SK-N-SH (cell line): ENCODE measurements at regions not wholly inside any gene's neighbourhood (a gene's known extent, or its start where the extent isn't known, plus 50 kb on each side); places are given as distances from the start of the nearest gene placed in this dataset.

Experiments used
- CTCF ChIA-PET: fragments of 300-600, 350-600 bp; formaldehyde crosslinking; extraction: SDS; loops from one replicate; lab custom pipeline; 2021; lab: Yijun Ruan, JAX
- POLR2A ChIA-PET: fragments of 350-600 bp; sonication (Branson Sonifier 250); formaldehyde crosslinking; extraction: SDS; loops from one replicate; lab custom pipeline; 2020; ENCODE audit warnings: antibody characterized with exemption, inconsistent platforms; lab: Yijun Ruan, JAX
- DNase-seq: peaks from one replicate; pipeline ENCODE4 v3.0.0; 2012
- H2AFZ ChIP-seq: fragments of 200-600 bp; sonication (generic); 2 replicates; pipeline ENCODE4 v1.8.1; 2016; ENCODE audit warnings: antibody characterized with exemption, mild to moderate bottlenecking, low read depth
- H3F3A ChIP-seq: fragments of 200-600 bp; sonication (generic); replicated peaks from 2 replicates; pipeline ENCODE3; 2016; ENCODE audit warnings: antibody characterized with exemption, mild to moderate bottlenecking; ENCODE audit not compliant: insufficient read depth
- H3K27ac ChIP-seq, 2 experiments: fragments of 200-500 bp in 1 of 2; fragments of 200-600 bp in 1 of 2; sonication (Bioruptor generic) in 1 of 2; sonication (generic), shearing (Covaris generic) in 1 of 2; 2 replicates each; pipeline versions ENCODE4 v1.5.1 to v1.6.1; 2014 to 2016; ENCODE audit warnings: low read depth in 2 of 2, inconsistent platforms in 1 of 2, low read length in 1 of 2, mild to moderate bottlenecking in 1 of 2, mixed read lengths in 1 of 2
- H3K27me3 ChIP-seq: fragments of 200-600 bp; sonication (generic), shearing (Covaris generic); 2 replicates; pipeline ENCODE4 v1.6.1; 2016; ENCODE audit warnings: mixed run types; ENCODE audit not compliant: insufficient read depth
- H3K36me3 ChIP-seq, 2 experiments: fragments of 200-500 bp in 1 of 2; fragments of 200-600 bp in 1 of 2; sonication (Bioruptor generic) in 1 of 2; sonication (generic) in 1 of 2; replicated peaks in 1 of 2; 2 replicates each; pipeline versions ENCODE3 to v1.5.1; 2014 to 2016; ENCODE audit warnings: low read length in 1 of 2, mild to moderate bottlenecking in 1 of 2; ENCODE audit not compliant: insufficient read depth in 2 of 2, control insufficient read depth in 1 of 2
- H3K4me1 ChIP-seq, 2 experiments: fragments of 200-500 bp in 1 of 2; fragments of 200-600 bp in 1 of 2; sonication (Bioruptor generic) in 1 of 2; sonication (generic), shearing (Covaris generic) in 1 of 2; 2 replicates each; pipeline versions ENCODE4 v1.5.1 to v1.6.1; 2014 to 2016; ENCODE audit warnings: low read depth in 1 of 2, low read length in 1 of 2, mixed run types in 1 of 2; ENCODE audit not compliant: insufficient read depth in 2 of 2, control insufficient read depth in 1 of 2
- H3K4me2 ChIP-seq: fragments of 200-600 bp; sonication (generic), shearing (Covaris generic); 2 replicates; pipeline ENCODE4 v1.6.1; 2017; ENCODE audit warnings: mixed run types
- H3K4me3 ChIP-seq, 2 experiments: fragments of 200-500 bp in 1 of 2; fragments of 200-600 bp in 1 of 2; sonication (Bioruptor generic) in 1 of 2; sonication (generic), shearing (Covaris generic) in 1 of 2; 2 replicates each; pipeline versions ENCODE4 v1.5.1 to v1.8.1; 2014 to 2016; ENCODE audit warnings: low read depth in 2 of 2, inconsistent platforms in 1 of 2, low read length in 1 of 2, mild to moderate bottlenecking in 1 of 2, mixed read lengths in 1 of 2, moderate library complexity in 1 of 2
- H3K79me2 ChIP-seq: fragments of 200-600 bp; sonication (generic); 2 replicates; pipeline ENCODE4 v1.8.1; 2017; ENCODE audit warnings: mild to moderate bottlenecking; ENCODE audit not compliant: insufficient read depth
- H3K9ac ChIP-seq: fragments of 200-600 bp; sonication (generic); 2 replicates; pipeline ENCODE4 v1.6.1; 2017; ENCODE audit warnings: mixed run types
- H3K9me2 ChIP-seq: fragments of 200-600 bp; sonication (generic); 2 replicates; pipeline ENCODE4 v1.6.1; 2017; ENCODE audit warnings: mixed run types
- H3K9me3 ChIP-seq: fragments of 200-600 bp; sonication (generic); 2 replicates; pipeline ENCODE4 v1.6.1; 2017; ENCODE audit warnings: mixed run types, mild to moderate bottlenecking, moderate library complexity
- H4K20me1 ChIP-seq: fragments of 200-600 bp; sonication (generic); 2 replicates; pipeline ENCODE4 v1.6.1; 2017; ENCODE audit warnings: mild to moderate bottlenecking, mixed run types; ENCODE audit not compliant: insufficient read depth
- ELF1 ChIP-seq: IDR thresholded peaks from 2 replicates; pipeline ENCODE4 v1.4.0; 2012
- EP300 ChIP-seq, 2 experiments: IDR thresholded peaks; 2 replicates each; pipeline versions ENCODE4 v1.4.0 to v1.6.1; 2012; ENCODE audit warnings: borderline replicate concordance in 1 of 2, low read depth in 1 of 2, low read length in 1 of 2
- EZH2phosphoT487 ChIP-seq: fragments of 200-600 bp; sonication (generic); IDR thresholded peaks from 2 replicates; pipeline ENCODE4 v1.6.1; 2017; ENCODE audit warnings: low read depth, mixed run types, mild to moderate bottlenecking, antibody characterized with exemption, moderate library complexity, borderline replicate concordance
- FOSL2 ChIP-seq: IDR thresholded peaks from 2 replicates; pipeline ENCODE4 v1.4.0; 2012; ENCODE audit warnings: low read depth, mild to moderate bottlenecking, moderate library complexity, borderline replicate concordance
- FOXJ3 ChIP-seq: sonication (generic); formaldehyde crosslinking; IDR thresholded peaks from 2 replicates; pipeline ENCODE4 v1.5.1; 2020; ENCODE audit warnings: mild to moderate bottlenecking, missing genetic modification reagents
- GABPA ChIP-seq: IDR thresholded peaks from 2 replicates; pipeline ENCODE4 v1.4.0; 2012; ENCODE audit warnings: low read depth, mild to moderate bottlenecking
- GATA2 ChIP-seq: sonication (generic); formaldehyde crosslinking; IDR thresholded peaks from 2 replicates; pipeline ENCODE4 v1.5.0; 2020; ENCODE audit warnings: mild to moderate bottlenecking, missing genetic modification reagents
- IRF3 ChIP-seq: fragments of 150-350 bp; IDR thresholded peaks from 2 replicates; pipeline ENCODE4 v1.6.1; 2016; ENCODE audit warnings: mild to moderate bottlenecking, low read depth, low read length
- MAX ChIP-seq: IDR thresholded peaks from 2 replicates; pipeline ENCODE4 v1.4.0; 2012; ENCODE audit warnings: low read depth
- MEF2A ChIP-seq: IDR thresholded peaks from 2 replicates; pipeline ENCODE4 v1.4.0; 2012; ENCODE audit warnings: low read depth, borderline replicate concordance
- MXI1 ChIP-seq: IDR thresholded peaks from 2 replicates; pipeline ENCODE4 v1.6.1; 2012; ENCODE audit warnings: mild to moderate bottlenecking, low read depth, low read length, improper control_type of control experiment
- NRF1 ChIP-seq: IDR thresholded peaks from 2 replicates; pipeline ENCODE4 v1.6.1; 2012; ENCODE audit warnings: low read depth, mild to moderate bottlenecking, low read length
- PBX3 ChIP-seq: IDR thresholded peaks from 2 replicates; pipeline ENCODE4; 2012
- POLR2AphosphoS5 ChIP-seq: IDR thresholded peaks from 2 replicates; pipeline ENCODE4 v1.6.1; 2012; ENCODE audit warnings: low read depth, low read length
- RCOR1 ChIP-seq: fragments of 150-350 bp; IDR thresholded peaks from 2 replicates; pipeline ENCODE4 v1.6.1; 2017; ENCODE audit warnings: antibody characterized with exemption, low read length
- RXRA ChIP-seq: IDR thresholded peaks from 2 replicates; pipeline ENCODE4 v1.4.0; 2012; ENCODE audit warnings: low read depth, mild to moderate bottlenecking, borderline replicate concordance
- SIN3A ChIP-seq: IDR thresholded peaks from 2 replicates; pipeline ENCODE4 v1.6.1; 2012; ENCODE audit warnings: low read depth, mild to moderate bottlenecking, low read length, moderate library complexity, borderline replicate concordance
- TCF12 ChIP-seq: IDR thresholded peaks from 2 replicates; pipeline ENCODE4 v1.4.0; 2012
- USF1 ChIP-seq: IDR thresholded peaks from 2 replicates; pipeline ENCODE4 v1.4.0; 2012; ENCODE audit warnings: low read depth, borderline replicate concordance
- USF2 ChIP-seq: fragments of 150-350 bp; IDR thresholded peaks from 2 replicates; pipeline ENCODE4 v1.6.1; 2017; ENCODE audit warnings: antibody characterized with exemption, low read length, low read depth, borderline replicate concordance
- YY1 ChIP-seq: IDR thresholded peaks from 2 replicates; pipeline ENCODE4 v1.4.0; 2012; ENCODE audit warnings: low read depth, mild to moderate bottlenecking
- ZBTB33 ChIP-seq: IDR thresholded peaks from 2 replicates; pipeline ENCODE4 v1.4.0; 2012; ENCODE audit warnings: low read depth, borderline replicate concordance
- WGBS: methylation state at CpG from one replicate; pipeline ENCODE4 v1.1.6; 2017; ENCODE audit warnings: low lambda C conversion rate; 5-methylcytosine and 5-hydroxymethylcytosine counted together

GRCh38 chr14:28867571-28867970 is 101.0 kb downstream of the FOXG1 start:
- Histone ChIP-seq H3K4me3 (no peak overlapping the region), H3K9me2 (no peaks in the 10 kb centered on the region), H3K27ac (no peak overlapping the region), H2AFZ (no peak overlapping the region), H3K4me2 (no peak overlapping the region), H3K9ac (no peak overlapping the region), H3K9me3 (no peaks in the 10 kb centered on the region)
- no peak for DNase-seq
- POLR2A ChIA-PET: no interaction called here
- TF ChIP-seq YY1: no peak
- TF ChIP-seq MXI1: no peak
- TF ChIP-seq, all 33 proteins: peak for 0
- H4K20me1 ChIP-seq: no peaks in the 10 kb centered on the region
- H3K27me3 ChIP-seq: no peaks in the 10 kb centered on the region
- WGBS: 3% methylated on average over 2 of the region's 2 CpGs
- CTCF ChIA-PET: interaction anchor here (1.2 kb wide), 1 partner anchor 9 kb away, joined by 4 read pairs; no protein-coding TSS in a partner anchor
- no peaks in the 10 kb centered on the region for H3K36me3 ChIP-seq
- no peaks in the 10 kb centered on the region for H3F3A ChIP-seq
- H3K79me2 ChIP-seq: no peaks in the 10 kb centered on the region
- H3K4me1 ChIP-seq: no peaks in the 10 kb centered on the region

GRCh38 chr14:28870033-28870564 is 103.5 kb downstream of the FOXG1 start:
- no peaks in the 10 kb centered on the region for H3K9me3 ChIP-seq
- no peak for TF ChIP-seq NRF1
- TF ChIP-seq EZH2phosphoT487: no peak
- no peak for TF ChIP-seq SIN3A
- TF ChIP-seq GABPA: no peak
- TF ChIP-seq USF2: no peak
- TF ChIP-seq FOSL2: no peak
- no peak for TF ChIP-seq GATA2 (CRISPR knock-in tag)
- TF ChIP-seq PBX3: no peak
- no peak for TF ChIP-seq RXRA
- TF ChIP-seq IRF3: no peak
- no peak for TF ChIP-seq EP300 (IDR thresholded peaks at IDR 0.05; ENCODE audit: borderline replicate concordance in 1 of 2, low read depth in 1 of 2, low read length in 1 of 2)
- TF ChIP-seq MEF2A: no peak
- TF ChIP-seq FOXJ3 (CRISPR knock-in tag): no peak
- no peak for TF ChIP-seq ZBTB33
- TF ChIP-seq MAX: no peak
- no peak for TF ChIP-seq USF1
- TF ChIP-seq RCOR1: no peak
- TF ChIP-seq TCF12: no peak
- TF ChIP-seq ELF1: no peak
- no peak for TF ChIP-seq POLR2AphosphoS5
- no peaks in the 10 kb centered on the region for H3K36me3 ChIP-seq
- H3K27ac ChIP-seq: no peak overlapping the region
- POLR2A ChIA-PET: no interaction called here
- no peaks in the 10 kb centered on the region; the same call in 1 of the 2 replicates for H3K27me3 ChIP-seq
- no peak overlapping the region for H3K4me2 ChIP-seq
- WGBS: 5% methylated on average over 2 of the region's 2 CpGs
- no peak overlapping the region; the same call in 1 of the 2 replicates for H2AFZ ChIP-seq
- H4K20me1 ChIP-seq: no peaks in the 10 kb centered on the region
- H3K9ac ChIP-seq: no peak overlapping the region
- H3F3A ChIP-seq: no peaks in the 10 kb centered on the region
- no peaks in the 10 kb centered on the region for H3K9me2 ChIP-seq
- no peak overlapping the region for H3K4me3 ChIP-seq
- H3K4me1 ChIP-seq: no peaks in the 10 kb centered on the region
- no peaks in the 10 kb centered on the region for H3K79me2 ChIP-seq
- DNase-seq: no peak
- CTCF ChIA-PET: no interaction called here
